ENCODE measurements at regions not wholly inside any gene's neighbourhood (a gene's known extent, or its start where the extent isn't known, plus 50 kb on each side); places are given as distances from the start of the nearest gene placed in this dataset.

DNA sequence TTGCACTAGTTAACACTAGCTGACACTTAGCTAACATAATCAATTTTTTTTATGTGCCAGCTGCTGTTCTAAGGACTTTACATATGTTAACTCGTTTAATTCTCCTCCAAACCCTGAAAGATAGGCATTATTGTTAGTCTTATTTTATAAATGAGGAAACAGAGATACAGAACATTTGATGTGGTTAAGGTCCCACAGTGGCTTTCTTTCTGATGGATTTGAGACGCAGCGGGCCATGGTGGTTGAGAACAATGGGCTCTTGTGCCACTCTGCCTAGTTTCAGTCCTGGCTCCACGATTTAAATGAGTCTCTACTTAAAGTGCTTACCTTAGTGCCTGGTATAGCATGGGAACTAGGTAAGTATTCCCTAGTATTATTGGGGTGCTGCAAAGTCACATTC lies 201.9 kb upstream of the SPRED2 start:
- 64 to 82% methylated on average over 4 of the region's 4 CpGs for WGBS, 2 donors
- intact Hi-C loops (cut with DNase I; ENCODE audit: low total_unique reads), result no loop called here
- H3K4me3 ChIP-seq (ENCODE audit: low read depth, poor library complexity, severe bottlenecking), result no peak overlapping the region
- DNase-seq (ENCODE audit: low spot score in 2 of 2), result no peak
- TF ChIP-seq, protein P1, sequence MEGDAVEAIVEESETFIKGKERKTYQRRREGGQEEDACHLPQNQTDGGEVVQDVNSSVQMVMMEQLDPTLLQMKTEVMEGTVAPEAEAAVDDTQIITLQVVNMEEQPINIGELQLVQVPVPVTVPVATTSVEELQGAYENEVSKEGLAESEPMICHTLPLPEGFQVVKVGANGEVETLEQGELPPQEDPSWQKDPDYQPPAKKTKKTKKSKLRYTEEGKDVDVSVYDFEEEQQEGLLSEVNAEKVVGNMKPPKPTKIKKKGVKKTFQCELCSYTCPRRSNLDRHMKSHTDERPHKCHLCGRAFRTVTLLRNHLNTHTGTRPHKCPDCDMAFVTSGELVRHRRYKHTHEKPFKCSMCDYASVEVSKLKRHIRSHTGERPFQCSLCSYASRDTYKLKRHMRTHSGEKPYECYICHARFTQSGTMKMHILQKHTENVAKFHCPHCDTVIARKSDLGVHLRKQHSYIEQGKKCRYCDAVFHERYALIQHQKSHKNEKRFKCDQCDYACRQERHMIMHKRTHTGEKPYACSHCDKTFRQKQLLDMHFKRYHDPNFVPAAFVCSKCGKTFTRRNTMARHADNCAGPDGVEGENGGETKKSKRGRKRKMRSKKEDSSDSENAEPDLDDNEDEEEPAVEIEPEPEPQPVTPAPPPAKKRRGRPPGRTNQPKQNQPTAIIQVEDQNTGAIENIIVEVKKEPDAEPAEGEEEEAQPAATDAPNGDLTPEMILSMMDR (IDR thresholded peaks at IDR 0.05), result no peak
- TF ChIP-seq POLR2A (IDR thresholded peaks at IDR 0.05), result no peak

DNA sequence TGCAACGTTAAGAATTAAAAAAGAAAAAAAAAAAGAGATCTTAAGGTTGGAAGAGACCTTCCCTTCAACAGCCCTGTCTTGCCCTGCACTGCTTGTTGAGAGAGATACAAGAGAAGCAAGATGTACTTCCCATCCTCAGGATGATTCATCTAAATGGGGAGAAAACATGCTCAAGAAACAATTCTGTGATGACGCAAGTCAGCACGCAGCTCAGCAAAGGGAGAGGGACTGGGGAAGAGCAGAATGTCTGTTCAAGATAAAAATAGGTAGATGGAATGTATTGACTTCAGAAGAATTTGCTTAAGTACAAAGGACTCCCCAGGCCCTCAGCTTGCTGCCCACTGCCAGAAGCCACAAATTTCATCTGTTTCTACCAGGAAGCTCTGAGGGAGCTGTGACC lies 198.2 kb upstream of the SPRED2 start:
- H3K4me3 ChIP-seq (ENCODE audit: low read depth, poor library complexity, severe bottlenecking), result no peak overlapping the region
- 50 to 64% methylated on average over 3 of the region's 3 CpGs for WGBS, 2 donors
- intact Hi-C loops (cut with DNase I; ENCODE audit: low total_unique reads), result no loop called here
- no peak for TF ChIP-seq POLR2A (IDR thresholded peaks at IDR 0.05)
- TF ChIP-seq, protein P1 (IDR thresholded peaks at IDR 0.05), result no peak
- DNase-seq (ENCODE audit: low spot score in 2 of 2), result no peak

DNA sequence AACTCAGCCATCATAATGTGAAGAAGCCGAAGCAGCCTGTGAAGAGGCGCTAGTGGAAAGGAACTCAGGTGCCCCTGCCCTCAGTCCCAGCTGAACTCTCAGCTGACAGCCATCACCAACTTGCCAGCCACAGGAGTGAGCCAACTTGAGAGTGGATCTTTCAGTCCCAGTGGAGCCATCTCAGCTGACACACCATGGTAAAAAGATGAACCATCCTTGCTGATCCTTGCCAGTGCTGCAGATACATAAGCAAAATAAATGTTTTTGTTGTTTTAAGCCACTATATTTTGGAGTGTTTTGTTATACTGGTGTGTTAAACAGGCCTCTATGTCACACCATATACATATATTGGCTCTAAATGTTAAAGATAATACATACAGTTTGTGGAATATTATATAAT lies 195.8 kb upstream of the SPRED2 start:
- H3K4me3 ChIP-seq (ENCODE audit: low read depth, poor library complexity, severe bottlenecking), result no peak overlapping the region
- no peak for DNase-seq (ENCODE audit: low spot score in 2 of 2)
- TF ChIP-seq, protein P1 (IDR thresholded peaks at IDR 0.05), result no peak
- no peak for TF ChIP-seq POLR2A (IDR thresholded peaks at IDR 0.05)
- intact Hi-C loops (cut with DNase I; ENCODE audit: low total_unique reads), result no loop called here
- WGBS, 2 donors, result 89 to 96% methylated on average over 2 of the region's 2 CpGs

- no peak overlapping the region for H3K4me3 ChIP-seq (ENCODE audit: low read depth, poor library complexity, severe bottlenecking)
- intact Hi-C loops (cut with DNase I; ENCODE audit: low total_unique reads), result no loop called here
- no peak for TF ChIP-seq POLR2A (IDR thresholded peaks at IDR 0.05)
- TF ChIP-seq, protein P1 (IDR thresholded peaks at IDR 0.05), result no peak
- DNase-seq (ENCODE audit: low spot score in 2 of 2), result no peak
Measured at GRCh38 chr2:65626831-65627230, 194.4 kb upstream of the SPRED2 start.

GRCh38 chr2:65625982-65626381 lies 193.6 kb upstream of the SPRED2 start:
- intact Hi-C loops (cut with DNase I; ENCODE audit: low total_unique reads), result no loop called here
- H3K4me3 ChIP-seq (ENCODE audit: low read depth, poor library complexity, severe bottlenecking), result no peak overlapping the region
- TF ChIP-seq POLR2A (IDR thresholded peaks at IDR 0.05), result no peak
- TF ChIP-seq, protein P1 (IDR thresholded peaks at IDR 0.05), result no peak
- DNase-seq (ENCODE audit: low spot score in 2 of 2), result no peak

- TF ChIP-seq, protein P1 (IDR thresholded peaks at IDR 0.05), result no peak
- WGBS, 2 donors, result 85 to 89% methylated on average over 4 of the region's 4 CpGs
- intact Hi-C loops (cut with DNase I; ENCODE audit: low total_unique reads), result no loop called here
- H3K4me3 ChIP-seq (ENCODE audit: low read depth, poor library complexity, severe bottlenecking), result no peak overlapping the region
- DNase-seq (ENCODE audit: low spot score in 2 of 2), result peak in 1 of 2 donors; percentile 42
Measured at GRCh38 chr2:65622951-65623535, 190.6 kb upstream of the SPRED2 start.
